GM23338 (cell line): ENCODE measurements at regions not wholly inside any gene's neighbourhood (a gene's known extent, or its start where the extent isn't known, plus 50 kb on each side); places are given as distances from the start of the nearest gene placed in this dataset.
"Not testable (repeated sequence)": the region's sequence is repeated elsewhere in the genome, so short reads cannot be mapped to it uniquely, and the experiment has no call there.

Experiments used
- ATAC-seq: fragments of 200-7000 bp; cut with Tn5 transposase; 3 replicates; pipeline ENCODE4 v1.9.1; 2020
- DNase-seq: peaks from one replicate; pipeline ENCODE4 v3.0.0-alpha.2; 2015; ENCODE audit warnings: low spot score
- H2AFZ ChIP-seq: fragments of 200-600 bp; sonication (generic); 2 replicates; pipeline ENCODE4 v1.8.0; 2016; ENCODE audit warnings: antibody characterized with exemption, mild to moderate bottlenecking, moderate library complexity
- H3F3A ChIP-seq: fragments of 200-600 bp; sonication (generic); replicated peaks from 2 replicates; pipeline ENCODE4 v1.8.0; 2017; ENCODE audit warnings: antibody characterized with exemption, mixed run types, low read depth
- H3K27ac ChIP-seq: fragments of 200-600 bp; sonication (generic); 2 replicates; pipeline ENCODE4 v1.6.1; 2016; ENCODE audit warnings: low read depth
- H3K27me3 ChIP-seq: fragments of 200-600 bp; sonication (generic); 2 replicates; pipeline ENCODE4 v1.8.0; 2016; ENCODE audit warnings: mild to moderate bottlenecking, mixed run types, moderate library complexity; ENCODE audit not compliant: insufficient read depth
- H3K36me3 ChIP-seq: fragments of 200-600 bp; sonication (generic); 2 replicates; pipeline ENCODE4 v1.8.0; 2016; ENCODE audit warnings: mild to moderate bottlenecking; ENCODE audit not compliant: insufficient read depth
- H3K4me1 ChIP-seq: fragments of 200-600 bp; sonication (generic); 2 replicates; pipeline ENCODE4 v1.8.0; 2016; ENCODE audit warnings: mild to moderate bottlenecking, moderate library complexity; ENCODE audit not compliant: insufficient read depth
- H3K4me2 ChIP-seq: fragments of 200-600 bp; sonication (generic); 2 replicates; pipeline ENCODE4 v1.7.1; 2017; ENCODE audit warnings: mixed run types
- H3K4me3 ChIP-seq: fragments of 200-600 bp; sonication (generic); 2 replicates; pipeline ENCODE4 v1.6.1; 2016; ENCODE audit warnings: mixed run types
- H3K79me2 ChIP-seq: fragments of 200-600 bp; sonication (generic); replicated peaks from 2 replicates; pipeline ENCODE4 v1.8.0; 2017; ENCODE audit warnings: mild to moderate bottlenecking; ENCODE audit not compliant: insufficient read depth
- H3K9me2 ChIP-seq: fragments of 200-600 bp; sonication (generic); 2 replicates; pipeline ENCODE4 v1.8.0; 2017; ENCODE audit not compliant: insufficient read depth
- H4K20me1 ChIP-seq: fragments of 200-600 bp; sonication (generic); replicated peaks from 2 replicates; pipeline ENCODE4 v1.8.0; 2017; ENCODE audit warnings: mild to moderate bottlenecking; ENCODE audit not compliant: insufficient read depth
- H3K27ac Mint-ChIP-seq: 2 replicates; pipeline ENCODE4 v1.8.0; 2020; ENCODE audit warnings: inconsistent platforms, mild to moderate bottlenecking, moderate library complexity, mixed read lengths
- H3K27me3 Mint-ChIP-seq: 3 replicates; pipeline ENCODE4 v1.8.0; 2022; ENCODE audit warnings: low read depth, mild to moderate bottlenecking, moderate library complexity, mixed read lengths, inconsistent platforms; ENCODE audit not compliant: insufficient read depth, poor library complexity
- H3K36me3 Mint-ChIP-seq: 3 replicates; pipeline ENCODE4 v1.8.0; 2021; ENCODE audit warnings: low read depth, mild to moderate bottlenecking, inconsistent platforms, moderate library complexity, mixed read lengths
- H3K4me1 Mint-ChIP-seq: 3 replicates; pipeline ENCODE4 v1.8.0; 2020; ENCODE audit warnings: mild to moderate bottlenecking, inconsistent platforms, mixed read lengths
- H3K4me3 Mint-ChIP-seq: 3 replicates; pipeline ENCODE4 v1.8.0; 2021; ENCODE audit warnings: moderate library complexity, mild to moderate bottlenecking, inconsistent platforms, mixed read lengths
- H3K9me3 Mint-ChIP-seq: 3 replicates; pipeline ENCODE4 v1.8.0; 2020; ENCODE audit warnings: moderate library complexity, mild to moderate bottlenecking, inconsistent platforms, mixed read lengths
- CREB1 ChIP-seq: fragments of 250-450 bp; sonication (Bioruptor Pico); IDR thresholded peaks from 2 replicates; pipeline ENCODE4 v1.5.0; 2020; ENCODE audit warnings: low read depth, mild to moderate bottlenecking, moderate library complexity
- NANOG ChIP-seq: IDR thresholded peaks from 2 replicates; pipeline ENCODE4 v1.6.1; 2016; ENCODE audit warnings: antibody characterized with exemption, borderline replicate concordance
- POLR2AphosphoS5 ChIP-seq: IDR thresholded peaks from 2 replicates; pipeline ENCODE4 v1.6.1; 2016; ENCODE audit warnings: antibody characterized with exemption, low read depth
- TF ChIP-seq, protein P1 (sequence below): IDR thresholded peaks from 2 replicates; pipeline ENCODE4 v1.6.1; 2016; ENCODE audit warnings: antibody characterized with exemption

DNA sequence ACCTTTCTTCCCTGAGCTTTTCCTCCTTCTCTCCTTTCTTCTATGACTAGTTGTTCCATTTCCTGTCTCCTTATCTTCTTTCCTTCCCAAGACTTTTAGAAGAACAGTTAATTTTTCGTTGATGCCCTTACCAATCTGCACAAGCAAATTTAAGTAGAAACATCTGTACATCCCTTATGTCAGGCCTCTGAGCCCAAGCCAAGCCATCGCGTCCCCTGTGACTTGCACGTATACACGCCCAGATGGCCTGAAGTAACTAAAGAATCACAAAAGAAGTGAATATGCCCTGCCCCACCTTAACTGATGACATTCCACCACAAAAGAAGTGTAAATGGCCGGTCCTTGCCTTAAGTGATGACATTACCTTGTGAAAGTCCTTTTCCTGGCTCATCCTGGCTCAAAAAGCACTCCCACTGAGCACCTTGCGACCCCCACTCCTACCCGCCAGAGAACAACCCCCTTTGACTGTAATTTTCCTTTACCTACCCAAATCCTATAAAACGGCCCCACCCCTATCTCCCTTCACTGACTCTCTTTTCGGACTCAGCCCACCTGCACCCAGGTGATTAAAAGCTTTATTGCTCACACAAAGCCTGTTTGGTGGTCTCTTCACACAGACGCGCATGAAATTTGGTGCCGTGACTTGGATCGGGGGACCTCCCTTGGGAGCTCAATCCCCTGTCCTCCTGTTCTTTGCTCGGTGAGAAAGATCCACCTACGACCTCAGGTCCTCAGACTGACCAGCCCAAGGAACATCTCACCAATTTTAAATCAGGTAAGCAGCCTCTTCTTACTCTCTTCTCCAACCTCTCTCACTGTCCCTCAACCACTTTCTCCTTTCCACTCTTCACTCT lies 53.7 kb upstream of the SPP1 start:
- peaks cover 20% of the 10 kb centered on the region; the same call in 2 of the 3 replicates for H3K9me3 Mint-ChIP-seq
- H3K36me3 ChIP-seq, H3K9me2 ChIP-seq, DNase-seq, ATAC-seq, H4K20me1 ChIP-seq, H2AFZ ChIP-seq, H3F3A ChIP-seq, H3K27me3 ChIP-seq: not testable (repeated sequence)
- H3K27ac Mint-ChIP-seq, result peak overlapping the region; percentile 99
- peaks cover 25% of the 10 kb centered on the region for H3K27me3 Mint-ChIP-seq
- peaks cover 42% of the 10 kb centered on the region for H3K36me3 Mint-ChIP-seq
- peak overlapping the region; percentile 72 for H3K4me2 ChIP-seq
- peak overlapping the region; percentile 99 for H3K27ac ChIP-seq
- TF ChIP-seq, protein P1, sequence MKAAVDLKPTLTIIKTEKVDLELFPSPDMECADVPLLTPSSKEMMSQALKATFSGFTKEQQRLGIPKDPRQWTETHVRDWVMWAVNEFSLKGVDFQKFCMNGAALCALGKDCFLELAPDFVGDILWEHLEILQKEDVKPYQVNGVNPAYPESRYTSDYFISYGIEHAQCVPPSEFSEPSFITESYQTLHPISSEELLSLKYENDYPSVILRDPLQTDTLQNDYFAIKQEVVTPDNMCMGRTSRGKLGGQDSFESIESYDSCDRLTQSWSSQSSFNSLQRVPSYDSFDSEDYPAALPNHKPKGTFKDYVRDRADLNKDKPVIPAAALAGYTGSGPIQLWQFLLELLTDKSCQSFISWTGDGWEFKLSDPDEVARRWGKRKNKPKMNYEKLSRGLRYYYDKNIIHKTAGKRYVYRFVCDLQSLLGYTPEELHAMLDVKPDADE, result peak; percentile 15; the same call in 1 of the 2 replicates
- TF ChIP-seq CREB1 (CRISPR knock-in tag), result peak; percentile 55
- TF ChIP-seq POLR2AphosphoS5, result peak; percentile 60
- peak; percentile 92 for TF ChIP-seq NANOG
- peaks cover 44% of the 10 kb centered on the region for H3K4me1 Mint-ChIP-seq
- peaks cover 33% of the 10 kb centered on the region for H3K4me1 ChIP-seq
- peak overlapping the region; percentile 100 for H3K4me3 Mint-ChIP-seq
- peak overlapping the region; percentile 74 for H3K4me3 ChIP-seq
- peaks cover 29% of the 10 kb centered on the region for H3K79me2 ChIP-seq

DNA sequence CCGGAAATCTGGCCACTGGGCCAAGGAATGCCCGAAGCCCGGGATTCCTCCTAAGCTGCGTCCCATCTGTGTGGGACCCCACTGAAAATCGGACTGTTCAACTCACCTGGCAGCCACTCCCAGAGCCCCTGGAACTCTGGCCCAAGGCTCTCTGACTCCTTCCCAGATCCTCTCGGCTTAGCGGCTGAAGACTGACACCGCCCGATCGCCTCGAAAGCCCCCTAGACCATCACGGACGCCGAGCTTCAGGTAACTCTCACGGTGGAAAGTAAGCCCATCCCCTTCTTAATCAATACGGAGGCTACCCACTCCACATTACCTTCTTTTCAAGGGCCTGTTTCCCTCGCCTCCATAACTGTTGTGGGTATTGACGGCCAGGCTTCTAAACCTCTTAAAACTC lies 51.4 kb upstream of the SPP1 start:
- not testable (repeated sequence) for H3F3A ChIP-seq, H3K27me3 ChIP-seq, H3K36me3 ChIP-seq, ATAC-seq, H2AFZ ChIP-seq, H3K9me2 ChIP-seq, DNase-seq, H4K20me1 ChIP-seq
- H3K4me3 Mint-ChIP-seq, result peak overlapping the region; percentile 100
- H3K9me3 Mint-ChIP-seq, result peaks cover 20% of the 10 kb centered on the region; the same call in 2 of the 3 replicates
- Histone ChIP-seq H3K27ac (peak overlapping the region; percentile 99), H3K4me2 (peak overlapping the region; percentile 68), H3K4me3 (peak overlapping the region; percentile 60), H3K79me2 (peaks cover 29% of the 10 kb centered on the region), H3K4me1 (peaks cover 14% of the 10 kb centered on the region)
- H3K4me1 Mint-ChIP-seq, result peaks cover 25% of the 10 kb centered on the region
- peak; percentile 63 for TF ChIP-seq POLR2AphosphoS5
- H3K36me3 Mint-ChIP-seq, result peaks cover 45% of the 10 kb centered on the region
- peaks cover 25% of the 10 kb centered on the region for H3K27me3 Mint-ChIP-seq
- H3K27ac Mint-ChIP-seq, result peak overlapping the region; percentile 99
